Loucy (cell line): ENCODE measurements at regions not wholly inside any gene's neighbourhood (a gene's known extent, or its start where the extent isn't known, plus 50 kb on each side); places are given as distances from the start of the nearest gene placed in this dataset.

Experiments
- H2AFZ ChIP-seq: fragments of 200-600 bp; sonication (generic); 2 replicates; pipeline ENCODE4 v1.6.0; 2016; ENCODE audit warnings: antibody characterized with exemption, mild to moderate bottlenecking, low read length, moderate library complexity
- H3F3A ChIP-seq: fragments of 200-600 bp; 2 replicates; pipeline ENCODE4 v1.6.0; 2016; ENCODE audit warnings: antibody characterized with exemption, low read depth, mild to moderate bottlenecking
- H3K27me3 ChIP-seq: fragments of 200-600 bp; sonication (generic); 2 replicates; pipeline ENCODE4 v1.6.1; 2014; ENCODE audit warnings: low read length, mild to moderate bottlenecking; ENCODE audit not compliant: insufficient read depth, poor library complexity, severe bottlenecking
- H3K36me3 ChIP-seq: fragments of 200-600 bp; sonication (generic); 2 replicates; pipeline ENCODE4 v1.6.1; 2016; ENCODE audit warnings: low read length; ENCODE audit not compliant: insufficient read depth
- H3K4me1 ChIP-seq: fragments of 200-600 bp; sonication (generic); 2 replicates; pipeline ENCODE4 v1.5.1; 2014; ENCODE audit warnings: low read length, mild to moderate bottlenecking; ENCODE audit not compliant: insufficient read depth, poor library complexity, severe bottlenecking
- H3K4me2 ChIP-seq: fragments of 200-600 bp; sonication (generic); 2 replicates; pipeline ENCODE4 v1.6.0; 2014; ENCODE audit warnings: antibody characterized with exemption, low read length, low read depth, mild to moderate bottlenecking; ENCODE audit not compliant: poor library complexity, severe bottlenecking
- H3K4me3 ChIP-seq: fragments of 200-600 bp; sonication (generic); 2 replicates; pipeline ENCODE4 v1.5.1; 2014; ENCODE audit warnings: low read length, mild to moderate bottlenecking, mixed read lengths; ENCODE audit not compliant: poor library complexity, severe bottlenecking
- H3K79me2 ChIP-seq: fragments of 200-600 bp; sonication (generic); 2 replicates; pipeline ENCODE4 v1.6.1; 2014; ENCODE audit warnings: low read length; ENCODE audit not compliant: insufficient read depth
- H3K9ac ChIP-seq: fragments of 200-600 bp; sonication (generic); 2 replicates; pipeline ENCODE4 v1.6.0; 2014; ENCODE audit warnings: mild to moderate bottlenecking, low read depth, low read length, moderate library complexity; ENCODE audit not compliant: poor library complexity, severe bottlenecking
- H3K9me2 ChIP-seq: fragments of 200-600 bp; sonication (generic); replicated peaks from 2 replicates; pipeline ENCODE4 v1.6.1; 2016; ENCODE audit warnings: low read depth, low read length, mixed read lengths
- H3K9me3 ChIP-seq: fragments of 200-600 bp; sonication (generic); 2 replicates; pipeline ENCODE4 v1.6.1; 2014; ENCODE audit warnings: mild to moderate bottlenecking, antibody characterized with exemption, low read length, low read depth; ENCODE audit not compliant: insufficient read depth
- H4K20me1 ChIP-seq: fragments of 200-600 bp; sonication (generic); 2 replicates; pipeline ENCODE4 v1.6.0; 2014; ENCODE audit warnings: antibody characterized with exemption, low read length, mild to moderate bottlenecking; ENCODE audit not compliant: insufficient read depth, poor library complexity, severe bottlenecking
- EZH2phosphoT487 ChIP-seq: fragments of 200-600 bp; IDR thresholded peaks from 2 replicates; pipeline ENCODE4 v1.6.1; 2018; ENCODE audit warnings: antibody characterized with exemption, mild to moderate bottlenecking, moderate library complexity, borderline replicate concordance
- TF ChIP-seq, protein P1 (sequence below): fragments of 200-600 bp; sonication (generic); conservative IDR thresholded peaks from 2 replicates; pipeline ENCODE4 v1.5.1; 2014; ENCODE audit warnings: mild to moderate bottlenecking, antibody characterized with exemption, low read length

DNA sequence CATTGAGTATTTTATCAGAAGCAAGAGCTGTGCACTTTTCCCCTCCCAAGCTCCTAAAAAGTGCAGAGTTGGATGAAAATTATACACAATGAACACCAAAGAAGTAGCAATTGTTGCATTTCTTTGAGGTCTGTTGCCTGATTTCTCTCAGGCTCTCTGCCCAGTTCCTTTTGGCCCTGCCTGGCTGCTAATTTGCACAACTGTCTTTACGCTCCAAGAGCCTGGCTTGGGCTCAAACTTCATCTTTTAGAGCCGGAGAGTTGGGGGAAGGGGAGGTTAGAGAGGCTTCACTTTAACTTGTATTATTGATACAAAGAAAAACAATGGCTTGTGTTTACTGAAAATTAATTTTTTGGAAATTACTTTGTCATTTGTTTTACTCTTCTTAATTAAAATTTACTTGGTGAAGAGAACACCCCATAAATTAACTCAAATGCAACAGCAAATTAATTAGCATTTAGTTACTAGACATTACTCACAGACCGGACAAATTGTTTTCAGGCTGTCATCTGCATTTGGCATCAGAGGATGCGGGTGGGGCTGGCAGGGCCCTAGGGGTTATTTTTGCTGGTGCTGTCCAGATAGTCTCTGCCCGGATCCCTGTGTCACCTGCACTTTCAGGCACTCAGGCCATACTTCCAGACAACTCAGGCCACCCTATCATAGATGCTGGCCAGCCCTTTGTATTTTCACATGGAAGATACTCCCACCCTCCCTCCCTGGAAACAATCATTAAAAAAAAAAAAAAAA lies 407.3 kb downstream of the NXPE2 start:
- Histone ChIP-seq H3K27me3 (no peaks in the 10 kb centered on the region), H3K4me2 (no peak overlapping the region), H2AFZ (no peak overlapping the region), H3K36me3 (no peaks in the 10 kb centered on the region), H3K4me3 (no peak overlapping the region), H4K20me1 (no peaks in the 10 kb centered on the region), H3K9me3 (no peaks in the 10 kb centered on the region), H3K9ac (no peak overlapping the region), H3K4me1 (no peaks in the 10 kb centered on the region), H3K79me2 (no peaks in the 10 kb centered on the region), H3K9me2 (no peaks in the 10 kb centered on the region), H3F3A (no peaks in the 10 kb centered on the region)
- no peak for TF ChIP-seq EZH2phosphoT487
- TF ChIP-seq, protein P1, sequence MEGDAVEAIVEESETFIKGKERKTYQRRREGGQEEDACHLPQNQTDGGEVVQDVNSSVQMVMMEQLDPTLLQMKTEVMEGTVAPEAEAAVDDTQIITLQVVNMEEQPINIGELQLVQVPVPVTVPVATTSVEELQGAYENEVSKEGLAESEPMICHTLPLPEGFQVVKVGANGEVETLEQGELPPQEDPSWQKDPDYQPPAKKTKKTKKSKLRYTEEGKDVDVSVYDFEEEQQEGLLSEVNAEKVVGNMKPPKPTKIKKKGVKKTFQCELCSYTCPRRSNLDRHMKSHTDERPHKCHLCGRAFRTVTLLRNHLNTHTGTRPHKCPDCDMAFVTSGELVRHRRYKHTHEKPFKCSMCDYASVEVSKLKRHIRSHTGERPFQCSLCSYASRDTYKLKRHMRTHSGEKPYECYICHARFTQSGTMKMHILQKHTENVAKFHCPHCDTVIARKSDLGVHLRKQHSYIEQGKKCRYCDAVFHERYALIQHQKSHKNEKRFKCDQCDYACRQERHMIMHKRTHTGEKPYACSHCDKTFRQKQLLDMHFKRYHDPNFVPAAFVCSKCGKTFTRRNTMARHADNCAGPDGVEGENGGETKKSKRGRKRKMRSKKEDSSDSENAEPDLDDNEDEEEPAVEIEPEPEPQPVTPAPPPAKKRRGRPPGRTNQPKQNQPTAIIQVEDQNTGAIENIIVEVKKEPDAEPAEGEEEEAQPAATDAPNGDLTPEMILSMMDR: no peak

DNA sequence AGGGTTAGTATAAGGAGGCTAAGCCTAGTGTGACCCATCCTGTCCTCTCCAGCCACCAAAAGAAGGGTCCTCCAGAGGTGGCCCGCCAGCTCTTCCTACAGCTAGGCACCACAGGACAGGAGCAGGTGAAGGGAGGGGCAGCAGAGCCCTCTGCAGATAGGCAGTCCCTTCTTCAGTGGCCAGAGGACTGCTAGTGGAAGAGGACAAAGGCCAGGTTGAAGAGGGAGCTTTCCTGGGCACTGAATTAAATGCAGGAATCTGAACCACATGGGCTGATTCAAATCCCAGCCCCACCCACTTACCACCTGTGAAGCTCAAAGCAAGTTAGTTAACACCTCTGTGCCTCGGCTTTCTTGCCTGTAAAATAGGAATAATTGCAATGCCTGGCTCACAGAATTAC lies 409.5 kb downstream of the NXPE2 start:
- Histone ChIP-seq H4K20me1 (no peaks in the 10 kb centered on the region), H3K9ac (no peak overlapping the region), H3K27me3 (no peaks in the 10 kb centered on the region), H3K9me3 (no peaks in the 10 kb centered on the region), H3K4me2 (no peak overlapping the region), H2AFZ (no peak overlapping the region), H3F3A (no peaks in the 10 kb centered on the region), H3K36me3 (no peaks in the 10 kb centered on the region), H3K79me2 (no peaks in the 10 kb centered on the region), H3K4me3 (no peak overlapping the region), H3K9me2 (no peaks in the 10 kb centered on the region), H3K4me1 (no peaks in the 10 kb centered on the region)
- no peak for TF ChIP-seq EZH2phosphoT487
- TF ChIP-seq, protein P1: no peak

DNA sequence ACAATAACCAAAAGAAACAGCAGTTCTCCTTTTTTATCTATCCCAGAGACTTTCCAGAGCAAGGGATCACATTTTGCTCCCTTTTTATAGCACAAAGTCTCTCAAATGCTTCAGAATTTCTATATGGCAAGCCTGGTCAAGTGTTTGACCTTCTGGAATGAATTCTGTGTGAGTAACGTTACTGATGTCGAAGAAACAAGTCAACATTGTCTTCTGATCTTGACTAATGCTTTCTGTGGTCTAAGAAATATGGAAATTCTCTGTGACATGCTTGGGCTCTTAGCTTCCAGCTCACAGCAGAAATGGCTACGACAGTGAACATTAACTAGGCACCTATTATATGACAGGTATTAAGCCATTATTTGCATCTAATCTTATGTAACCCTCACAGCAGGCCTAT lies 411.7 kb downstream of the CADM1 start:
- Histone ChIP-seq H3K9me2 (no peaks in the 10 kb centered on the region), H3K79me2 (no peaks in the 10 kb centered on the region), H3K9me3 (no peaks in the 10 kb centered on the region), H2AFZ (no peak overlapping the region), H3F3A (no peaks in the 10 kb centered on the region), H3K27me3 (no peaks in the 10 kb centered on the region), H3K36me3 (no peaks in the 10 kb centered on the region), H3K9ac (no peak overlapping the region), H3K4me1 (no peaks in the 10 kb centered on the region), H4K20me1 (no peaks in the 10 kb centered on the region), H3K4me3 (no peak overlapping the region), H3K4me2 (no peak overlapping the region)
- TF ChIP-seq EZH2phosphoT487: no peak
- TF ChIP-seq, protein P1: no peak
